ENCODE measurements at regions not wholly inside any gene's neighbourhood (a gene's known extent, or its start where the extent isn't known, plus 50 kb on each side); places are given as distances from the start of the nearest gene placed in this dataset.

DNA sequence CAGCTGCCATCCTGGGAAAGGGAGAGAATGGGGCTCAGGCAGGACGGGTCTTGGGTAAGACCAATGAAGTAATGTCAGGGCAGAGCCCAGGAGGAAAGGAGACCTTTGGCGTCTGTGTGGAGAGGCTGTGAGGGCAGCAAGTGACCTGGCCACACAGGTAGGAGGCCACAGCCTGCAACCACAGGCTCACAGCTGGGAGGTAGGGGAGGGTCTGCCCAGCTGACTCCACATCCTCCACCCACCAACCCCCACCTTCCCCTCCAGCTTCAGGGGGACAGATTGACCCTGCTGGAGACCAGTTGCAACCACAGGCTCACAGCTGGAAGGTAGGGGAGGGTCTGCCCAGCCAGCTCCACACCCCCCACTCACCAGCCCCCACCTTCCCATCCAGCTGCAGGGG is 262.2 kb upstream of the TCERG1L start:
- TF ChIP-seq, protein P1, sequence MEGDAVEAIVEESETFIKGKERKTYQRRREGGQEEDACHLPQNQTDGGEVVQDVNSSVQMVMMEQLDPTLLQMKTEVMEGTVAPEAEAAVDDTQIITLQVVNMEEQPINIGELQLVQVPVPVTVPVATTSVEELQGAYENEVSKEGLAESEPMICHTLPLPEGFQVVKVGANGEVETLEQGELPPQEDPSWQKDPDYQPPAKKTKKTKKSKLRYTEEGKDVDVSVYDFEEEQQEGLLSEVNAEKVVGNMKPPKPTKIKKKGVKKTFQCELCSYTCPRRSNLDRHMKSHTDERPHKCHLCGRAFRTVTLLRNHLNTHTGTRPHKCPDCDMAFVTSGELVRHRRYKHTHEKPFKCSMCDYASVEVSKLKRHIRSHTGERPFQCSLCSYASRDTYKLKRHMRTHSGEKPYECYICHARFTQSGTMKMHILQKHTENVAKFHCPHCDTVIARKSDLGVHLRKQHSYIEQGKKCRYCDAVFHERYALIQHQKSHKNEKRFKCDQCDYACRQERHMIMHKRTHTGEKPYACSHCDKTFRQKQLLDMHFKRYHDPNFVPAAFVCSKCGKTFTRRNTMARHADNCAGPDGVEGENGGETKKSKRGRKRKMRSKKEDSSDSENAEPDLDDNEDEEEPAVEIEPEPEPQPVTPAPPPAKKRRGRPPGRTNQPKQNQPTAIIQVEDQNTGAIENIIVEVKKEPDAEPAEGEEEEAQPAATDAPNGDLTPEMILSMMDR (IDR thresholded peaks at IDR 0.05): no peak
- TF ChIP-seq EP300 (IDR thresholded peaks at IDR 0.05): no peak
